ENCODE measurements at regions not wholly inside any gene's neighbourhood (a gene's known extent, or its start where the extent isn't known, plus 50 kb on each side); places are given as distances from the start of the nearest gene placed in this dataset.

DNA sequence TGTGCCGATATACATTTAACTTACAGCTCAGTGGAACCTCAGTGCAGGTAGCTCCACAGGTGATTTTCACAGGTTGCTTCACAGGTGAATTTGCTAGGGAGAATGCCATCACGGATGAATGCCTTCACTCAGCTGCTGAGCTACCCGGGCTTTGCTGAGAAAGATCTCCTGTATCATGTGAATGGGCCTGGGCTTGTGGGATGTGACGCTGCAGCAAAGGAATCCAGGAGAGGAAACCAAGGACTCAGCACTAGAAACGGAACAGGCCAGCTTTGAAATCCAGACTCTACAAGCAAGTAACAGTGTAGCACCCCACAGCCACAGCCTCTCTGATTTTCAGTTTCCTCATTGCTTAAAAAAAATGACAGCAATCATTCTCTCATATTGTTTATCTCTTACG lies 271.4 kb upstream of the MAF start:
- TF ChIP-seq, protein P1, sequence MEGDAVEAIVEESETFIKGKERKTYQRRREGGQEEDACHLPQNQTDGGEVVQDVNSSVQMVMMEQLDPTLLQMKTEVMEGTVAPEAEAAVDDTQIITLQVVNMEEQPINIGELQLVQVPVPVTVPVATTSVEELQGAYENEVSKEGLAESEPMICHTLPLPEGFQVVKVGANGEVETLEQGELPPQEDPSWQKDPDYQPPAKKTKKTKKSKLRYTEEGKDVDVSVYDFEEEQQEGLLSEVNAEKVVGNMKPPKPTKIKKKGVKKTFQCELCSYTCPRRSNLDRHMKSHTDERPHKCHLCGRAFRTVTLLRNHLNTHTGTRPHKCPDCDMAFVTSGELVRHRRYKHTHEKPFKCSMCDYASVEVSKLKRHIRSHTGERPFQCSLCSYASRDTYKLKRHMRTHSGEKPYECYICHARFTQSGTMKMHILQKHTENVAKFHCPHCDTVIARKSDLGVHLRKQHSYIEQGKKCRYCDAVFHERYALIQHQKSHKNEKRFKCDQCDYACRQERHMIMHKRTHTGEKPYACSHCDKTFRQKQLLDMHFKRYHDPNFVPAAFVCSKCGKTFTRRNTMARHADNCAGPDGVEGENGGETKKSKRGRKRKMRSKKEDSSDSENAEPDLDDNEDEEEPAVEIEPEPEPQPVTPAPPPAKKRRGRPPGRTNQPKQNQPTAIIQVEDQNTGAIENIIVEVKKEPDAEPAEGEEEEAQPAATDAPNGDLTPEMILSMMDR (IDR thresholded peaks at IDR 0.05) = no peak
- TF ChIP-seq EP300 (IDR thresholded peaks at IDR 0.05) = no peak
